Hepatocyte (in vitro differentiated cells): ENCODE measurements at regions not wholly inside any gene's neighbourhood (a gene's known extent, or its start where the extent isn't known, plus 50 kb on each side); places are given as distances from the start of the nearest gene placed in this dataset.

ENCODE experiments used
- DNase-seq: peaks from one replicate; pipeline ENCODE4 v3.0.0-alpha.2; 2016; ENCODE audit warnings: low spot score
- H2AFZ ChIP-seq: fragments of 200-600 bp; sonication (generic); 2 replicates; pipeline ENCODE4 v1.6.0; 2016; ENCODE audit warnings: antibody characterized with exemption, mild to moderate bottlenecking
- H3K27ac ChIP-seq: fragments of 200-600 bp; sonication (generic); 2 replicates; pipeline ENCODE4 v1.5.1; 2016; ENCODE audit warnings: mild to moderate bottlenecking
- H3K27me3 ChIP-seq: fragments of 200-600 bp; sonication (generic); 2 replicates; pipeline ENCODE4 v1.6.1; 2016
- H3K36me3 ChIP-seq: fragments of 200-600 bp; sonication (generic); replicated peaks from 2 replicates; pipeline ENCODE4 v1.5.1; 2016; ENCODE audit warnings: low read depth; ENCODE audit not compliant: insufficient read depth
- H3K4me1 ChIP-seq: fragments of 200-600 bp; sonication (generic); 2 replicates; pipeline ENCODE4 v1.5.1; 2016; ENCODE audit warnings: mild to moderate bottlenecking, moderate library complexity; ENCODE audit not compliant: insufficient read depth
- H3K4me2 ChIP-seq: fragments of 200-600 bp; sonication (generic); 2 replicates; pipeline ENCODE4 v1.6.0; 2016
- H3K4me3 ChIP-seq: fragments of 200-600 bp; sonication (generic); 2 replicates; pipeline ENCODE4 v1.5.1; 2016; ENCODE audit warnings: mild to moderate bottlenecking
- H3K79me2 ChIP-seq: fragments of 200-600 bp; sonication (generic); 2 replicates; pipeline ENCODE4 v1.6.0; 2017; ENCODE audit warnings: mild to moderate bottlenecking
- H3K9me2 ChIP-seq: fragments of 200-600 bp; sonication (generic); replicated peaks from 2 replicates; pipeline ENCODE4 v1.6.0; 2017; ENCODE audit warnings: mild to moderate bottlenecking; ENCODE audit not compliant: insufficient read depth
- H3K9me3 ChIP-seq: fragments of 200-600 bp; sonication (generic); 2 replicates; pipeline ENCODE4 v1.5.1; 2016; ENCODE audit warnings: low read depth, mild to moderate bottlenecking
- H4K20me1 ChIP-seq: fragments of 200-600 bp; sonication (generic); 2 replicates; pipeline ENCODE4 v1.6.0; 2016; ENCODE audit warnings: mild to moderate bottlenecking; ENCODE audit not compliant: insufficient read depth, poor library complexity, severe bottlenecking
- EZH2 ChIP-seq: fragments of 200-600 bp; sonication (generic); IDR thresholded peaks from 2 replicates; pipeline ENCODE4 v1.6.1; 2016; ENCODE audit warnings: antibody characterized with exemption, mild to moderate bottlenecking, borderline replicate concordance
- EZH2phosphoT487 ChIP-seq: fragments of 200-600 bp; sonication (generic); IDR thresholded peaks from one replicate; pipeline ENCODE4 v1.6.1; 2018; ENCODE audit warnings: antibody characterized with exemption, mild to moderate bottlenecking, low read depth, moderate library complexity; ENCODE audit not compliant: unreplicated experiment, severe bottlenecking
- WGBS: methylation state at CpG from one replicate; pipeline ENCODE4 v1.1.6; 2016; ENCODE audit warnings: low lambda C conversion rate; ENCODE audit errors: missing lambda C conversion rate; 5-methylcytosine and 5-hydroxymethylcytosine counted together
- TF ChIP-seq, protein P1 (sequence below): fragments of 200-600 bp; sonication (generic); IDR thresholded peaks from 2 replicates; pipeline ENCODE4 v1.5.1; 2016; ENCODE audit warnings: antibody characterized with exemption, mild to moderate bottlenecking; ENCODE audit not compliant: poor library complexity

DNA sequence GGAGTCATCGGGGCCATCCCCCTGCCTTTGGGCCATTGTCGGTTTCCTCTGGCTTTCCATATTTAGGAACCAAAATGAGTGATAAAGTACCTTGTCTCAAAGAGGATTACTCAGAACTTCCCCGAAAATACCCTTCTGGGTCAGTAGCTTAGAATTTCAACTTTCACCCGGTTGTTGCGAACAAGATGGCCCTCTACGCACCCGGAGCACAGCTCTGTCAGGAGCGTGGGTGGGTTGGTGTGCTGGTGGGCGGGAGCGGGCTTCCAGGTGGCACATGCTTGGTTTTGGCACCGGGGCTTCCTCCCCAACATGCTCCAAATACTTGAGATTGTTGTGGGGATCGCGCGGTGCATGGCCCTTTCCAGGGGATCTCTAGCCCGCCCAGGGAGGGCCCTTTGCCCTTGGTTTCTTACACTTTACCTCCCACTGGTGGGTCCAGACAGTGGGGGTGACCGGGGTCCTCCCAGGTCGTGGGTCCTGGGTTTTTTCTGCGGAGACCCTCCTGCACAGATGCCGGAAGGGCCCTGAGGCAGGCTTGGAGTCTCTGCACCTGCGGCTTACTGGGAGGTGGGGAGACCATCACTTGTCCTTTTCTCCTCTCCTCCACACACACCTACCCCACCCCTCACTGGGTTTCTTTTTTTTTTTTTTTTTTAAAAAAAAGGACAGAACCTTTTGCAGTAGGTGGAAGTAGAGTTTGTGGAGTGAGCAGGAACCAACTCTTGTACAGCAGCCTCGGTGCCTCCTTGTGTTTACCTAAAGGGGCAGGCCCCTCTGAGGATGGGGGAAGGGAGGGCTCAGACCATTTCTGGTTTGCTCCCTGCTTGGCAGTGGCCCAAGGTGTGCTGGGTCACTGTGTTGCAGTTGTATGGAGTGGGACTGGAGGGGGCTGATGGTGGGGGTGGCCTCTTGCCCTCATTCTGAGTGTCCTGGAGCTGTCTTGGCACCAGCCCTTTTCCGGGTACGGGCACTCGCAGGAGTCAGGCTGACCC lies 142.1 kb downstream of the SEC14L1 start:
- H2AFZ ChIP-seq = no peak overlapping the region
- peaks cover 49% of the 10 kb centered on the region for H3K79me2 ChIP-seq
- no peaks in the 10 kb centered on the region for H3K27me3 ChIP-seq
- TF ChIP-seq, protein P1, sequence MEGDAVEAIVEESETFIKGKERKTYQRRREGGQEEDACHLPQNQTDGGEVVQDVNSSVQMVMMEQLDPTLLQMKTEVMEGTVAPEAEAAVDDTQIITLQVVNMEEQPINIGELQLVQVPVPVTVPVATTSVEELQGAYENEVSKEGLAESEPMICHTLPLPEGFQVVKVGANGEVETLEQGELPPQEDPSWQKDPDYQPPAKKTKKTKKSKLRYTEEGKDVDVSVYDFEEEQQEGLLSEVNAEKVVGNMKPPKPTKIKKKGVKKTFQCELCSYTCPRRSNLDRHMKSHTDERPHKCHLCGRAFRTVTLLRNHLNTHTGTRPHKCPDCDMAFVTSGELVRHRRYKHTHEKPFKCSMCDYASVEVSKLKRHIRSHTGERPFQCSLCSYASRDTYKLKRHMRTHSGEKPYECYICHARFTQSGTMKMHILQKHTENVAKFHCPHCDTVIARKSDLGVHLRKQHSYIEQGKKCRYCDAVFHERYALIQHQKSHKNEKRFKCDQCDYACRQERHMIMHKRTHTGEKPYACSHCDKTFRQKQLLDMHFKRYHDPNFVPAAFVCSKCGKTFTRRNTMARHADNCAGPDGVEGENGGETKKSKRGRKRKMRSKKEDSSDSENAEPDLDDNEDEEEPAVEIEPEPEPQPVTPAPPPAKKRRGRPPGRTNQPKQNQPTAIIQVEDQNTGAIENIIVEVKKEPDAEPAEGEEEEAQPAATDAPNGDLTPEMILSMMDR = no peak
- TF ChIP-seq EZH2 = no peak
- TF ChIP-seq EZH2phosphoT487 = no peak
- H3K4me2 ChIP-seq = peak overlapping the region; percentile 96
- peak; percentile 76 for DNase-seq
- H4K20me1 ChIP-seq = no peaks in the 10 kb centered on the region
- H3K9me2 ChIP-seq = no peaks in the 10 kb centered on the region
- 67% methylated on average over 22 of the region's 24 CpGs for WGBS
- H3K36me3 ChIP-seq = no peaks in the 10 kb centered on the region
- H3K27ac ChIP-seq = peak overlapping the region; percentile 94
- peak overlapping the region; percentile 82 for H3K4me3 ChIP-seq
- H3K4me1 ChIP-seq = peaks cover 46% of the 10 kb centered on the region
- no peaks in the 10 kb centered on the region for H3K9me3 ChIP-seq

DNA sequence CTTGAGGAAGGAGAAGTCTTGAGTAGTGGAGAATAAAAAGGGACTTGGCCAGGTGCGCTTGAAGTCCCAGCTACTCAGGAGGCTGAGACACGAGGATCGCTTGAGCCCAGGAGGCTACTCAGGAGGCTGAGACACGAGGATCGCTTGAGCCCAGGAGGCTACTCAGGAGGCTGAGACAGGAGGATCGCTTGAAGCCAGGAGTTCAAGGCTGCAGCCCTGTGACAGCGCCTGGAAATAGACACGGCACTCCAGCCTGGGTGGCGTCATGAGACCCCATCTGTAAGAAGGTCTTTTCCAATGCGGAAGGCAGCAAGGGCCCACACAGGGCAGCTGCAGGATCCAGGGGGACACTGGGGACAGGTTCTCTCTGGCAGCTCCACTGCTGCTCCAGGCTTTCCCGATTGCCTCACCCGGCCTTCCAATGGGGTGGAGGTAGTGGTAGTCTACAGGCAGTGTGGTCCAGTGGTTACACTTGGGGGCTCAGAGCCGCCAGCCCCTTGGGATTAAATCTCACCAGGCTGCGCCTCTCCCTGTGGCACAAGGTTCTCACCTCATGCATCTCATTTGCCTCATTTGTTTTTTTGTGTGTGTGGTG lies 143.4 kb downstream of the SEC14L1 start:
- DNase-seq = no peak
- WGBS = 98% methylated on average over 14 of the region's 14 CpGs
- no peaks in the 10 kb centered on the region for H3K9me2 ChIP-seq
- TF ChIP-seq, protein P1 = no peak
- TF ChIP-seq EZH2 = no peak
- TF ChIP-seq EZH2phosphoT487 = no peak
- peaks cover 57% of the 10 kb centered on the region for H3K4me1 ChIP-seq
- H3K79me2 ChIP-seq = peaks cover 56% of the 10 kb centered on the region
- no peaks in the 10 kb centered on the region for H3K9me3 ChIP-seq
- no peaks in the 10 kb centered on the region for H4K20me1 ChIP-seq
- H2AFZ ChIP-seq = no peak overlapping the region
- no peaks in the 10 kb centered on the region for H3K36me3 ChIP-seq
- no peaks in the 10 kb centered on the region for H3K27me3 ChIP-seq
- H3K27ac ChIP-seq = peak overlapping the region; percentile 94
- peak overlapping the region; percentile 96 for H3K4me2 ChIP-seq
- H3K4me3 ChIP-seq = no peak overlapping the region

DNA sequence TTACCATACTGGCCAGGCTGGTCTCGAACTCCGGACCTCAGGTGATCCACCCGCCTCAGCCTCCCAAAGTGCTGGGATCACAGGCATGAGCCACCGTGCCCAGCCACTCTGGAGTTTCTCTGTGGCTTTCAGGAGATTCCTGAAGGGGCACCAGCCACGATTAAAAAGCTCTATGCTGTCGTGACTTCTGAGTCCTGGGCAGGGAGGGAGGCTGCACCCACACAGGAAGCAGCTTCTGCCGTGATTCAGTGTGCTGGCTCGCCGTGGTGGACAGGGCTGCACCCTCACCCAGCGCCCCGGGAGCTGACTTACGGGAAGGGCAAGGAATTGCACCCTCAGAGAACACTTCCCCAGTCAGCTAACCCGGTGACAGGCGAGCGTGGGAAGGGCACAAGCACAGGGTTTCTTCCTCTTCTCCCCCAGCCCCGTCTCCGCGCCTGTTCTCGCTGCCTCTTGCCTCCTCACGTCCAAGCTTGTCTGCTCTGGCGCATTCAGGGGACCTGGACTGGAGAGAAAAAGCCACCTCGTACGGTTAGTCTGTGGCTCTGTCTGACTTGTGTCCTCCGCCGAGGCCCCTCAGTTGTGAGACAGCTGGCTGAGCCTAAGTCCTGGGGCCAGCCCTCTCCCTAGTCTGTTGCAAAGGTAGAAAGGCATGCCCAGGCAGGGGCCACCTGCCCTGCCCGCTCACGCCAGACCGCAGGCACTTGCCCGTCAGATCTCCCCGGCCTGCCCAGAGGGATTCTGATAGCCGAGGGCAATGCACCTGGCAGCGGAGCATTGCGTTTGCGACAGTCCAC lies 145.0 kb downstream of the SEC14L1 start:
- Histone ChIP-seq H3K27me3 (no peaks in the 10 kb centered on the region), H3K4me2 (peak overlapping the region; percentile 64), H3K9me3 (no peaks in the 10 kb centered on the region), H3K27ac (peak overlapping the region; percentile 96), H4K20me1 (no peaks in the 10 kb centered on the region), H3K36me3 (no peaks in the 10 kb centered on the region), H3K9me2 (no peaks in the 10 kb centered on the region), H3K4me3 (no peak overlapping the region), H3K4me1 (peaks cover 49% of the 10 kb centered on the region), H3K79me2 (peaks cover 72% of the 10 kb centered on the region), H2AFZ (no peak overlapping the region)
- TF ChIP-seq, protein P1 = no peak
- TF ChIP-seq EZH2phosphoT487 (no peak), EZH2 (no peak)
- DNase-seq = peak; percentile 75
- WGBS = 60% methylated on average over 32 of the region's 34 CpGs
